PC-3 (cell line): ENCODE measurements at regions not wholly inside any gene's neighbourhood (a gene's known extent, or its start where the extent isn't known, plus 50 kb on each side); places are given as distances from the start of the nearest gene placed in this dataset.
A peak's percentile ranks its signal among the peaks of the same experiment; 100 is the strongest.

Experiments
- ATAC-seq: fragments of 200-7000 bp; cut with Tn5 transposase; 2 replicates; pipeline ENCODE4 v1.9.1; 2020; ENCODE audit warnings: mild to moderate bottlenecking, moderate library complexity
- BruUV-seq: library from RNA; stranded (reverse); fragments of 400-500 nt; replicated peaks from 2 replicates; lab custom pipeline; 2021; lab: Mats Ljungman, UMichigan
- CTCF ChIA-PET: fragments of 300-600 bp; sonication (Branson Sonifier 250); formaldehyde crosslinking; loops from one replicate; lab custom pipeline; 2022; ENCODE audit warnings: antibody characterized with exemption; lab: Charles Lee
- POLR2A ChIA-PET: fragments of 300-600 bp; sonication (Branson Sonifier 250); formaldehyde crosslinking; loops from one replicate; lab custom pipeline; 2022; ENCODE audit warnings: antibody characterized with exemption; ENCODE audit not compliant: unreplicated experiment; lab: Charles Lee
- DNase-seq: peaks from one replicate; pipeline ENCODE4 v3.0.0-alpha.2; 2015
- H2AFZ ChIP-seq: fragments of 300-600 bp; sonication (generic); 2 replicates; pipeline ENCODE4 v1.6.0; 2016; ENCODE audit warnings: antibody characterized with exemption, low read length
- H3F3A ChIP-seq: fragments of 300-600 bp; sonication (generic); one replicate; pipeline ENCODE4 v1.6.0; 2017; ENCODE audit warnings: antibody characterized with exemption, low read length, control low read depth, mild to moderate bottlenecking; ENCODE audit not compliant: unreplicated experiment
- H3K27ac ChIP-seq: fragments of 300-600 bp; sonication (generic); 2 replicates; pipeline ENCODE4 v1.5.1; 2016; ENCODE audit warnings: mild to moderate bottlenecking, low read length
- H3K27me3 ChIP-seq: fragments of 300-600 bp; sonication (generic); 2 replicates; pipeline ENCODE4 v1.6.1; 2016; ENCODE audit warnings: low read length, mixed read lengths
- H3K36me3 ChIP-seq: fragments of 300-600 bp; sonication (generic); 2 replicates; pipeline ENCODE4 v1.6.1; 2016; ENCODE audit warnings: low read depth, mixed run types, low read length, mixed read lengths
- H3K4me1 ChIP-seq: fragments of 300-600 bp; sonication (generic); 2 replicates; pipeline ENCODE4 v1.5.1; 2016; ENCODE audit warnings: low read length; ENCODE audit not compliant: insufficient read depth
- H3K4me2 ChIP-seq: fragments of 300-600 bp; sonication (generic); 2 replicates; pipeline ENCODE4 v1.6.0; 2016; ENCODE audit warnings: low read length
- H3K4me3 ChIP-seq: fragments of 300-600 bp; sonication (generic); 2 replicates; pipeline ENCODE4 v1.5.1; 2016; ENCODE audit warnings: mild to moderate bottlenecking, low read length, mixed read lengths
- H3K79me2 ChIP-seq: fragments of 300-600 bp; sonication (generic); 2 replicates; pipeline ENCODE4 v1.6.1; 2017; ENCODE audit warnings: low read length, mixed read lengths
- H3K9ac ChIP-seq: fragments of 300-600 bp; sonication (generic); 2 replicates; pipeline ENCODE4 v1.6.0; 2016; ENCODE audit warnings: mild to moderate bottlenecking, low read length
- H3K9me2 ChIP-seq: fragments of 300-600 bp; sonication (generic); replicated peaks from 2 replicates; pipeline ENCODE4 v1.6.1; 2016; ENCODE audit warnings: mixed run types, low read length, mixed read lengths
- H3K9me3 ChIP-seq: fragments of 300-600 bp; sonication (generic); 2 replicates; pipeline ENCODE4 v1.6.1; 2016; ENCODE audit warnings: low read length, mixed read lengths
- H4K20me1 ChIP-seq: fragments of 300-600 bp; sonication (generic); 2 replicates; pipeline ENCODE4 v1.6.1; 2016; ENCODE audit warnings: low read length, mixed read lengths
- CTCF ChIP-seq: fragments of 300-600 bp; sonication (generic); conservative IDR thresholded peaks from 2 replicates; pipeline ENCODE4 v1.5.1; 2017; ENCODE audit warnings: antibody characterized with exemption, low read depth, mild to moderate bottlenecking, low read length
- EZH2 ChIP-seq: fragments of 300-600 bp; sonication (generic); IDR thresholded peaks from one replicate; pipeline ENCODE4 v1.6.1; 2017; ENCODE audit warnings: antibody characterized with exemption, mild to moderate bottlenecking, low read length; ENCODE audit not compliant: unreplicated experiment
- EZH2phosphoT487 ChIP-seq: fragments of 300-600 bp; sonication (generic); IDR thresholded peaks from 2 replicates; pipeline ENCODE4 v1.6.1; 2018; ENCODE audit warnings: mild to moderate bottlenecking, antibody characterized with exemption, low read length, borderline replicate concordance
- intact Hi-C: fragments of 100-400 bp; cut with micrococcal nuclease; formaldehyde crosslinking; loops from 2 replicates; pipeline ENCODE4 v1.9.0; 2023

- peak; percentile 48 for ATAC-seq
- Histone ChIP-seq H3K4me1 (no peaks in the 10 kb centered on the region), H3K36me3 (no peaks in the 10 kb centered on the region), H3K9ac (no peak overlapping the region), H2AFZ (no peak overlapping the region), H3F3A (no peaks in the 10 kb centered on the region), H3K79me2 (no peaks in the 10 kb centered on the region), H3K4me2 (no peak overlapping the region), H3K27me3 (peaks cover 22% of the 10 kb centered on the region; the same call in 1 of the 2 replicates), H3K27ac (no peak overlapping the region), H3K9me2 (no peaks in the 10 kb centered on the region), H4K20me1 (no peaks in the 10 kb centered on the region), H3K9me3 (no peaks in the 10 kb centered on the region), H3K4me3 (no peak overlapping the region)
- intact Hi-C loops: no loop called here
- peak; percentile 34 for DNase-seq
- TF ChIP-seq EZH2 (no peak), CTCF (no peak), EZH2phosphoT487 (no peak)
- ChIA-PET POLR2A (no interaction called here), CTCF (no interaction called here)
- no TSS peak for BruUV-seq
These were observed 91.0 kb downstream of the ANKEF1 start for GRCh38 chr20:10125757-10126156.

GRCh38 chr20:10129749-10130148, 88.9 kb upstream of the SNAP25 start:
- Histone ChIP-seq H3K27ac (no peak overlapping the region), H3K9me3 (no peaks in the 10 kb centered on the region), H3K79me2 (no peaks in the 10 kb centered on the region), H3K36me3 (no peaks in the 10 kb centered on the region), H2AFZ (no peak overlapping the region), H3K9ac (no peak overlapping the region), H4K20me1 (no peaks in the 10 kb centered on the region), H3K4me1 (no peaks in the 10 kb centered on the region), H3F3A (no peaks in the 10 kb centered on the region), H3K9me2 (no peaks in the 10 kb centered on the region), H3K4me2 (no peak overlapping the region), H3K27me3 (peaks cover 51% of the 10 kb centered on the region), H3K4me3 (no peak overlapping the region)
- ATAC-seq: no peak
- no TSS peak for BruUV-seq
- TF ChIP-seq CTCF (no peak), EZH2 (no peak)
- no peak for DNase-seq
- ChIA-PET POLR2A (no interaction called here), CTCF (no interaction called here)
- intact Hi-C loops: no loop called here

- Histone ChIP-seq H3F3A (no peaks in the 10 kb centered on the region), H4K20me1 (no peaks in the 10 kb centered on the region), H3K27ac (no peak overlapping the region), H3K9me3 (no peaks in the 10 kb centered on the region), H3K4me1 (no peaks in the 10 kb centered on the region), H3K36me3 (no peaks in the 10 kb centered on the region), H3K4me3 (no peak overlapping the region), H3K4me2 (no peak overlapping the region), H3K9me2 (no peaks in the 10 kb centered on the region), H3K27me3 (peaks cover 57% of the 10 kb centered on the region), H3K9ac (no peak overlapping the region), H3K79me2 (no peaks in the 10 kb centered on the region), H2AFZ (no peak overlapping the region)
- ChIA-PET POLR2A (no interaction called here), CTCF (no interaction called here)
- intact Hi-C loops: no loop called here
- DNase-seq (peak; percentile 31), ATAC-seq (peak; percentile 57)
- no TSS peak for BruUV-seq
- TF ChIP-seq EZH2: no peak
- no peak for TF ChIP-seq EZH2phosphoT487
- no peak for TF ChIP-seq CTCF
These were observed 86.8 kb upstream of the SNAP25 start for GRCh38 chr20:10131732-10132345.
